ENCODE measurements at regions not wholly inside any gene's neighbourhood (a gene's known extent, or its start where the extent isn't known, plus 50 kb on each side); places are given as distances from the start of the nearest gene placed in this dataset.
A peak's percentile ranks its signal among the peaks of the same experiment; 100 is the strongest.

GRCh38 chr2:217611626-217612127 is 391.1 kb downstream of the TNS1 start:
- 95% methylated on average over 5 of the region's 5 CpGs for WGBS, 2 donors
- no peak overlapping the region for H3K4me3 ChIP-seq
- H3K4me1 ChIP-seq (ENCODE audit: control insufficient read depth in 5 of 5, insufficient read depth in 5 of 5, low read length in 5 of 5): peaks cover 0 to 20% (median 0%) of the 10 kb centered on the region in 5 donors
- H3K36me3 ChIP-seq (ENCODE audit: control insufficient read depth in 4 of 4, insufficient read depth in 4 of 4, low read length in 4 of 4): no peaks in the 10 kb centered on the region
- H3K27me3 ChIP-seq (ENCODE audit: control insufficient read depth in 3 of 3, insufficient read depth in 3 of 3, low read length in 2 of 3): no peaks in the 10 kb centered on the region
- no peak overlapping the region for H3K27ac ChIP-seq (ENCODE audit: low read depth in 1 of 2, low read length in 1 of 2)
- no peak for TF ChIP-seq CTCF (IDR thresholded peaks at IDR 0.05; ENCODE audit: control extremely low read depth, extremely low read depth)
- no peaks in the 10 kb centered on the region for H3K9me3 ChIP-seq (ENCODE audit: control insufficient read depth in 4 of 4, insufficient read depth in 3 of 4, low read length in 3 of 4)
- ATAC-seq (ENCODE audit: insufficient read depth, low FRiP score) (no peak), DNase-seq (no peak)
- no peak overlapping the region for H3K9ac ChIP-seq (ENCODE audit: insufficient read depth in 1 of 2, low read length in 2 of 2)

GRCh38 chr2:217611056-217611455 is 391.7 kb downstream of the TNS1 start:
- no peak for ATAC-seq (ENCODE audit: insufficient read depth, low FRiP score)
- no peaks in the 10 kb centered on the region for H3K27me3 ChIP-seq (ENCODE audit: control insufficient read depth in 3 of 3, insufficient read depth in 3 of 3, low read length in 2 of 3)
- no peak overlapping the region for H3K27ac ChIP-seq (ENCODE audit: low read depth in 1 of 2, low read length in 1 of 2)
- peaks cover 0 to 20% (median 0%) of the 10 kb centered on the region in 5 donors for H3K4me1 ChIP-seq (ENCODE audit: control insufficient read depth in 5 of 5, insufficient read depth in 5 of 5, low read length in 5 of 5)
- TF ChIP-seq CTCF (IDR thresholded peaks at IDR 0.05; ENCODE audit: control extremely low read depth, extremely low read depth): no peak
- no peaks in the 10 kb centered on the region for H3K36me3 ChIP-seq (ENCODE audit: control insufficient read depth in 4 of 4, insufficient read depth in 4 of 4, low read length in 4 of 4)
- no peak overlapping the region for H3K9ac ChIP-seq (ENCODE audit: insufficient read depth in 1 of 2, low read length in 2 of 2)
- WGBS, 2 donors: 91 to 95% methylated on average over 4 of the region's 4 CpGs
- DNase-seq: no peak
- no peak overlapping the region for H3K4me3 ChIP-seq
- H3K9me3 ChIP-seq (ENCODE audit: control insufficient read depth in 4 of 4, insufficient read depth in 3 of 4, low read length in 3 of 4): no peaks in the 10 kb centered on the region

GRCh38 chr2:217610401-217610814 is 392.4 kb downstream of the TNS1 start:
- TF ChIP-seq CTCF (IDR thresholded peaks at IDR 0.05; ENCODE audit: control extremely low read depth, extremely low read depth): no peak

GRCh38 chr2:217609952-217610351 is 392.8 kb downstream of the TNS1 start:
- no peak for TF ChIP-seq CTCF (IDR thresholded peaks at IDR 0.05; ENCODE audit: control extremely low read depth, extremely low read depth)
- ATAC-seq (ENCODE audit: insufficient read depth, low FRiP score) (no peak), DNase-seq (no peak)
- Histone ChIP-seq H3K4me3 (no peak overlapping the region), H3K36me3 (ENCODE audit: control insufficient read depth in 4 of 4, insufficient read depth in 4 of 4, low read length in 4 of 4) (no peaks in the 10 kb centered on the region), H3K27me3 (ENCODE audit: control insufficient read depth in 3 of 3, insufficient read depth in 3 of 3, low read length in 2 of 3) (no peaks in the 10 kb centered on the region), H3K27ac (ENCODE audit: low read depth in 1 of 2, low read length in 1 of 2) (no peak overlapping the region), H3K9ac (ENCODE audit: insufficient read depth in 1 of 2, low read length in 2 of 2) (no peak overlapping the region), H3K4me1 (ENCODE audit: control insufficient read depth in 5 of 5, insufficient read depth in 5 of 5, low read length in 5 of 5) (peaks cover under 1 to 24% (median 4%) of the 10 kb centered on the region in 5 donors), H3K9me3 (ENCODE audit: control insufficient read depth in 4 of 4, insufficient read depth in 3 of 4, low read length in 3 of 4) (no peaks in the 10 kb centered on the region)
- 85 to 96% methylated on average over 3 of the region's 3 CpGs for WGBS, 2 donors

More at GRCh38 chr2:217610401-217610814, 392.4 kb downstream of the TNS1 start:
- H3K36me3 ChIP-seq (ENCODE audit: control insufficient read depth in 4 of 4, insufficient read depth in 4 of 4, low read length in 4 of 4): no peaks in the 10 kb centered on the region
- ATAC-seq (ENCODE audit: insufficient read depth, low FRiP score): no peak
- H3K4me1 ChIP-seq (ENCODE audit: control insufficient read depth in 5 of 5, insufficient read depth in 5 of 5, low read length in 5 of 5): peaks cover 0 to 21% (median under 1%) of the 10 kb centered on the region in 5 donors
- no peaks in the 10 kb centered on the region for H3K9me3 ChIP-seq (ENCODE audit: control insufficient read depth in 4 of 4, insufficient read depth in 3 of 4, low read length in 3 of 4)
- H3K4me3 ChIP-seq: no peak overlapping the region
- H3K27me3 ChIP-seq (ENCODE audit: control insufficient read depth in 3 of 3, insufficient read depth in 3 of 3, low read length in 2 of 3): no peaks in the 10 kb centered on the region
- H3K9ac ChIP-seq (ENCODE audit: insufficient read depth in 1 of 2, low read length in 2 of 2): no peak overlapping the region
- DNase-seq: peak in 1 of 3 donors; percentile 26
- H3K27ac ChIP-seq (ENCODE audit: low read depth in 1 of 2, low read length in 1 of 2): no peak overlapping the region
- 47 to 77% methylated on average over 6 of the region's 6 CpGs for WGBS, 2 donors
